ENCODE measurements at regions not wholly inside any gene's neighbourhood (a gene's known extent, or its start where the extent isn't known, plus 50 kb on each side); places are given as distances from the start of the nearest gene placed in this dataset.

GRCh38 chr18:11249391-11249790 is 100.0 kb upstream of the PIEZO2 start:
- TF ChIP-seq, protein P1, sequence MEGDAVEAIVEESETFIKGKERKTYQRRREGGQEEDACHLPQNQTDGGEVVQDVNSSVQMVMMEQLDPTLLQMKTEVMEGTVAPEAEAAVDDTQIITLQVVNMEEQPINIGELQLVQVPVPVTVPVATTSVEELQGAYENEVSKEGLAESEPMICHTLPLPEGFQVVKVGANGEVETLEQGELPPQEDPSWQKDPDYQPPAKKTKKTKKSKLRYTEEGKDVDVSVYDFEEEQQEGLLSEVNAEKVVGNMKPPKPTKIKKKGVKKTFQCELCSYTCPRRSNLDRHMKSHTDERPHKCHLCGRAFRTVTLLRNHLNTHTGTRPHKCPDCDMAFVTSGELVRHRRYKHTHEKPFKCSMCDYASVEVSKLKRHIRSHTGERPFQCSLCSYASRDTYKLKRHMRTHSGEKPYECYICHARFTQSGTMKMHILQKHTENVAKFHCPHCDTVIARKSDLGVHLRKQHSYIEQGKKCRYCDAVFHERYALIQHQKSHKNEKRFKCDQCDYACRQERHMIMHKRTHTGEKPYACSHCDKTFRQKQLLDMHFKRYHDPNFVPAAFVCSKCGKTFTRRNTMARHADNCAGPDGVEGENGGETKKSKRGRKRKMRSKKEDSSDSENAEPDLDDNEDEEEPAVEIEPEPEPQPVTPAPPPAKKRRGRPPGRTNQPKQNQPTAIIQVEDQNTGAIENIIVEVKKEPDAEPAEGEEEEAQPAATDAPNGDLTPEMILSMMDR (IDR thresholded peaks at IDR 0.05), result no peak
- TF ChIP-seq POLR2A (IDR thresholded peaks at IDR 0.05), result no peak

Measured in ovary (tissue), 3 donors.